Activated naive CD4-positive, alpha-beta T cell treated with anti-CD3 and anti-CD28 coated beads for 36 hours (primary cell): ENCODE measurements at regions not wholly inside any gene's neighbourhood (a gene's known extent, or its start where the extent isn't known, plus 50 kb on each side); places are given as distances from the start of the nearest gene placed in this dataset.

Experiments used
- CTCF ChIA-PET: fragments of 350-600 bp; sonication (Branson Sonifier 250); formaldehyde crosslinking; loops from one replicate; lab custom pipeline; 2021; ENCODE audit warnings: antibody characterized with exemption; lab: Charles Lee
- DNase-seq: peaks from one replicate; pipeline ENCODE4 v3.0.0-alpha.2; 2020
- H3K27ac Mint-ChIP-seq: one replicate; pipeline ENCODE4 v1.8.0; 2021; ENCODE audit warnings: mild to moderate bottlenecking, mixed read lengths
- H3K27me3 Mint-ChIP-seq: one replicate; pipeline ENCODE4 v1.8.0; 2021; ENCODE audit warnings: low read depth, mixed read lengths
- H3K36me3 Mint-ChIP-seq: one replicate; pipeline ENCODE4 v1.8.0; 2021; ENCODE audit warnings: low read depth, mixed read lengths
- H3K4me1 Mint-ChIP-seq: one replicate; pipeline ENCODE4 v1.8.0; 2021; ENCODE audit warnings: low read depth, mixed read lengths
- H3K4me3 Mint-ChIP-seq: one replicate; pipeline ENCODE4 v1.8.0; 2021; ENCODE audit warnings: mild to moderate bottlenecking, moderate library complexity, mixed read lengths
- H3K9me3 Mint-ChIP-seq: one replicate; pipeline ENCODE4 v1.8.0; 2021; ENCODE audit warnings: mixed read lengths
- intact Hi-C: fragments of 100-400 bp; cut with micrococcal nuclease; formaldehyde crosslinking; loops from one replicate; pipeline ENCODE4 v1.15.1; 2023

- CTCF ChIA-PET = no interaction called here
- intact Hi-C loops = no loop called here
- H3K9me3 Mint-ChIP-seq = no peaks in the 10 kb centered on the region
- H3K27ac Mint-ChIP-seq = no peak overlapping the region
- no peaks in the 10 kb centered on the region for H3K4me1 Mint-ChIP-seq
- no peaks in the 10 kb centered on the region for H3K36me3 Mint-ChIP-seq
- peaks cover 15% of the 10 kb centered on the region for H3K27me3 Mint-ChIP-seq
- no peak overlapping the region for H3K4me3 Mint-ChIP-seq
- DNase-seq = no peak
Measured at GRCh38 chr12:112591488-112591887, 172.7 kb downstream of the PTPN11 start.

- Mint-ChIP-seq H3K4me1 (no peaks in the 10 kb centered on the region), H3K27ac (no peak overlapping the region), H3K36me3 (no peaks in the 10 kb centered on the region), H3K9me3 (peaks cover under 1% of the 10 kb centered on the region), H3K4me3 (no peak overlapping the region), H3K27me3 (peaks cover 19% of the 10 kb centered on the region)
- intact Hi-C loops = no loop called here
- CTCF ChIA-PET = no interaction called here
- DNase-seq = no peak
Measured at GRCh38 chr12:112595410-112595809, 176.7 kb downstream of the PTPN11 start.

DNA sequence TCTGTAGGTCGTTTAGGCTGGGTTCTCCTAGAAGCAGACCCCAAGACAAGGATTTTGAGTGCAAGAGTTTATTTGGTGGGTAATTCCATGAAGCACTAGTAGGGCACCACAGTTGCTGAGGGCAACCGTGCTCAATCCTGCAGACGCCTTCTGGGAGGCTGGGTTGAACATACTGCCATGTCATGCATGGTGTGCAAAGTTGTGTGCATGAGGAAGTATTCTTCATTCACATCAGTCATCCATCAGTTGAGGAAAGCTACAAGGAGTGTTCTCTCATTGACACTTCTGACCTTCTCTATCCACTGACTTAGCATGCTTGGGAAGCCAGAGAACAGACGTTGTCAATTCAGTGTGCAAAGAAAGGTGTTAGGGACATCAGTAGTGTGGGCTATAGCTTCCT is 179.2 kb downstream of the PTPN11 start:
- no peaks in the 10 kb centered on the region for H3K36me3 Mint-ChIP-seq
- CTCF ChIA-PET = no interaction called here

DNA sequence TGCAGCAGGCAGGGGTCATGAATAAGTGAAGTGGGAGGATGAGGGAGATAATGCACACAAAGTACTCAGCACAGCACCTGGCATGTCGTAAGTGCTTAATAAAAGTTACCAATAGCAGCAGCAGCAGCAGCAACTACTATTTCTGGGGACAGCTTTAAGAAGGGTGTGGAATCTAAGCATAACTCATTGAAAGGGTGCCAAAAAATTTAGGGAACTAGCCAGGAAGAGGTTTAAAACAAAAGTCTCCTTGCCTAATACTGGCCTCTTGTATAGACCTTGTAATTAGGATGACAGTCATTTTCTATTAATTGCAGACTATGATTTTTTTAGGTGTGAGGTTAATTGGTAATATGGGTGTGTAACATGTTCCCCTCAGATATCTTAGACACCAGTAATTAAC is 179.9 kb downstream of the PTPN11 start:
- H3K27ac Mint-ChIP-seq = no peak overlapping the region
- H3K4me1 Mint-ChIP-seq = no peaks in the 10 kb centered on the region
- CTCF ChIA-PET = no interaction called here
- intact Hi-C loops = no loop called here
- H3K27me3 Mint-ChIP-seq = peaks cover 26% of the 10 kb centered on the region
- peaks cover 5% of the 10 kb centered on the region for H3K9me3 Mint-ChIP-seq
- no peak overlapping the region for H3K4me3 Mint-ChIP-seq
- H3K36me3 Mint-ChIP-seq = no peaks in the 10 kb centered on the region
- no peak for DNase-seq

More for the DNA sequence above, 179.2 kb downstream of the PTPN11 start:
- peaks cover 5% of the 10 kb centered on the region for H3K9me3 Mint-ChIP-seq
- H3K27me3 Mint-ChIP-seq = peaks cover 25% of the 10 kb centered on the region
- DNase-seq = no peak
- intact Hi-C loops = no loop called here
- H3K4me1 Mint-ChIP-seq = no peaks in the 10 kb centered on the region
- no peak overlapping the region for H3K4me3 Mint-ChIP-seq
- H3K27ac Mint-ChIP-seq = no peak overlapping the region

- H3K4me1 Mint-ChIP-seq = no peaks in the 10 kb centered on the region
- peaks cover 28% of the 10 kb centered on the region for H3K27me3 Mint-ChIP-seq
- CTCF ChIA-PET = no interaction called here
- intact Hi-C loops = no loop called here
- no peak overlapping the region for H3K4me3 Mint-ChIP-seq
- H3K36me3 Mint-ChIP-seq = no peaks in the 10 kb centered on the region
- no peak overlapping the region for H3K27ac Mint-ChIP-seq
- peaks cover 5% of the 10 kb centered on the region for H3K9me3 Mint-ChIP-seq
- no peak for DNase-seq
Measured at GRCh38 chr12:112599871-112600270, 181.1 kb downstream of the PTPN11 start.

DNA sequence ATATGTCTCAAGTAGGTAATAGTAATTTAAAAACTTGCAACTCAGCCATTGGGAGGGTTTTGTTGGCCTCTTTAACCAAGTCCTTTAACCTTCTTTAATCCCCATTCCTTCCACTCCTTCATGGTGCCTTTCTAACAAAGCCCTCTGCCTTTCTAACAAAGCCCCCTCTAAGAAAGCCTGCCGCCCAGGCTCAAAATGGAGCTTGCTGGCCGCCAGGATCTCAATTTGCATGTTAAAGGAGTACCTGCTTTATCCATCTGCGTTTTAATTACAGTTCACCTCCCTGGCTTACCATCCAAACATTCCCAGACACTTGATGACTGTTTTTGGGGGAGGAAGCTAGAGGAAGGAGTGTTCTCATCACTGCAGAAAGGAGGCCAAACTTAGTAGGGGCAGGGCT is 183.4 kb downstream of the PTPN11 start:
- Mint-ChIP-seq H3K36me3 (no peaks in the 10 kb centered on the region), H3K9me3 (peaks cover 5% of the 10 kb centered on the region), H3K27ac (no peak overlapping the region), H3K4me3 (no peak overlapping the region), H3K4me1 (no peaks in the 10 kb centered on the region), H3K27me3 (peaks cover 23% of the 10 kb centered on the region)
- CTCF ChIA-PET = no interaction called here
- DNase-seq = no peak
- intact Hi-C loops = no loop called here

DNA sequence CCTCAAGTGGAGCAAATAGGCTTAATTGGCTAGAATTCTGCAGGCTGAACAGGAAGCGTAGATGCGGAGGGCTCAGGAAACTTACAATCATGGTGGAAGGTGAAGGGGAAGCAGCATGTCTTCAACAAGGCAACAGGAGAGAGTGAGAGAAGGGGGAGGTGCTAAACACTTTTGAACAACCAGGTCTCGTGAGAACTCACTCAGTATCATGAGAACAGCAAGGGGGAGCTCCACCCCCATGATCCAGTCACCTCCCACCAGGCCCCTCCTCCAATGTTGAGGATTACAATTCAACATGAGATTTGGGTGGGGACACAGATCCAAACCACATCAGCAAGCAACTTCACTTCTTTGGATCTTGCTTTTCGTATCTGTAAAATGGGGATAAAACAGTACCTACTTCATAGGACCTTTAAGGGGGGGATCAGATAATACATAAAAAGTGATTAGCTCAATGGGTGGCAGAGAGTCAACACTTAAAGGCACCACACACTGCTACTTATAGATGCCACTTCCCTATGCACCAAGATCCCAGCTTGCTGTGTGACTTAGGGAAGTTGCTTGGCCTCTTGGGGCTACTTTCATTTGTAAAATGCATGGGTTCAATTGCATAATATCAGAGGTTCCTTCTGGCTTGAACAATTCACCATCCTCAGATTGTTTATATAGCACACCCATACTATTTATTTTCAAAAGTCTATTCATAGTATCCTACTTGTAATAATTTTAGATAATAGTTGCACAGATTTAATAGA is 184.8 kb upstream of the RPH3A start:
- CTCF ChIA-PET = no interaction called here
- intact Hi-C loops = no loop called here
- Mint-ChIP-seq H3K27ac (no peak overlapping the region), H3K36me3 (no peaks in the 10 kb centered on the region), H3K4me3 (no peak overlapping the region), H3K9me3 (no peaks in the 10 kb centered on the region), H3K27me3 (peaks cover 10% of the 10 kb centered on the region), H3K4me1 (no peaks in the 10 kb centered on the region)
- no peak for DNase-seq

DNA sequence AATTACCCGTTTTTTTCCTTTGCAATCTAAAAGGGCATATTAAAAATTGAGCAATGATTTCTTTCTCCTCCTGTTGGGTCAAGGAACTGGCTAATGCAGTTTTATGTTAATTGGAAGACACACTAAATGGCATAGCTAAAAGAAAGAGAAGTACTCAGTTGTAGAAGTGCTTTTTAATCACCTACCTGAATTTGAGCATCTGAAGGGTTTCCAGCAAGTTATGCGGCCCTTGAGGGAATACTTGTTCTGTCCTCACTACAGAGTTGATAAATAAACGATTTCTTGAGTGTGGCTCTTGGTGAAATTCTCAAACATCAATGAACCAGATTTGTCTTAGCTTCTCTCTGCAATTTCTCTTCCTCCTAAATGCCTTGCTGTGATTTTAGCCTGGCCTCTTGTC is 184.1 kb upstream of the RPH3A start:
- CTCF ChIA-PET = no interaction called here
- intact Hi-C loops = no loop called here
- H3K4me1 Mint-ChIP-seq = no peaks in the 10 kb centered on the region
- peaks cover 10% of the 10 kb centered on the region for H3K27me3 Mint-ChIP-seq
- no peak for DNase-seq
- H3K4me3 Mint-ChIP-seq = no peak overlapping the region
- H3K27ac Mint-ChIP-seq = no peak overlapping the region
- no peaks in the 10 kb centered on the region for H3K36me3 Mint-ChIP-seq
- H3K9me3 Mint-ChIP-seq = no peaks in the 10 kb centered on the region

DNA sequence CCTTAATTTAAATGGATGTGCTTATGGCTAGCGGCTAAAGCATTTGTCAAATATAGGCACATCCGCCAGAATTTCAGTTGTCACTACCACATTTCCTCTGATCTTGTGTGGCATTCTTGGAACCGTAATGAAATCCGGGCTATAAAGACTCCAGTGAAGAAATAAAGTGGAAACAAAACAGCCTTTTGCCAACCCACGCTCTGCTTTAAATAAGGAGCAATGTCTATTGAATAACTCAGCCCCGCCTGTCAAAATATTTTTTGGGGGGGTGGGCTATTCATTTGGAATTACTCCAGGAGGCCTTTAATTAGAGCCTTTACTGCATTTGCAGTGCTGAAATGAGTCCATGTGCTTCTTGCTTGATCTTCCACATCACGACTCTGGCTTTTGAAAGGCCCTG is 179.6 kb upstream of the RPH3A start:
- Mint-ChIP-seq H3K27ac (no peak overlapping the region), H3K36me3 (no peaks in the 10 kb centered on the region)
- no peak for DNase-seq

DNA sequence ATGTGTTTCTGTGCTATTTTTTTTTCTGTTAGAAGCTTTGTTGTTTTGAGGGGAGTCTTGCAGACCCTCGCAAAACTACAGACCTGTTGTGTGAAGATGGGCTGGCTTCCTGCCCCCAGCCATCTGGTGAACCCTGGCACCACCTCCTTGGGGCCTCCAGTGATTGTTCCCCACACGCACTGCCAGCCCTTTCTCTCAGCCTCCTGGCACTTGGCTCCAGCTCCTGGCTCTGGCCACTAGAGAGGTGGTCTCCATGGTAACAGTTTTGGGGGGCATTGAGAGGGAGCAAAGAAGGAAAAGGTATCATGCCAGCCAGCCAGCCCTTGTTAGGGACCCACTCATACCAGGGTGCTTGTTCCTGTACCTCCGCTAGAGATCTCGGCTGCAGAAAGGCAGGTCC is 176.4 kb upstream of the RPH3A start:
- Mint-ChIP-seq H3K27ac (no peak overlapping the region), H3K36me3 (no peaks in the 10 kb centered on the region), H3K4me3 (no peak overlapping the region), H3K27me3 (peaks cover 17% of the 10 kb centered on the region), H3K9me3 (no peaks in the 10 kb centered on the region), H3K4me1 (no peaks in the 10 kb centered on the region)
- CTCF ChIA-PET = no interaction called here
- intact Hi-C loops = no loop called here
- no peak for DNase-seq

More for the DNA sequence above, 179.6 kb upstream of the RPH3A start:
- no peak overlapping the region for H3K4me3 Mint-ChIP-seq
- CTCF ChIA-PET = no interaction called here
- intact Hi-C loops = no loop called here
- H3K9me3 Mint-ChIP-seq = no peaks in the 10 kb centered on the region
- no peaks in the 10 kb centered on the region for H3K4me1 Mint-ChIP-seq
- H3K27me3 Mint-ChIP-seq = peaks cover 11% of the 10 kb centered on the region

- H3K27me3 Mint-ChIP-seq = peaks cover 14% of the 10 kb centered on the region
- DNase-seq = no peak
- CTCF ChIA-PET = no interaction called here
- H3K9me3 Mint-ChIP-seq = no peaks in the 10 kb centered on the region
- H3K27ac Mint-ChIP-seq = no peak overlapping the region
- no peak overlapping the region for H3K4me3 Mint-ChIP-seq
- intact Hi-C loops = no loop called here
- no peaks in the 10 kb centered on the region for H3K36me3 Mint-ChIP-seq
- H3K4me1 Mint-ChIP-seq = no peaks in the 10 kb centered on the region
Measured at GRCh38 chr12:112616469-112617152, 174.9 kb upstream of the RPH3A start.

DNA sequence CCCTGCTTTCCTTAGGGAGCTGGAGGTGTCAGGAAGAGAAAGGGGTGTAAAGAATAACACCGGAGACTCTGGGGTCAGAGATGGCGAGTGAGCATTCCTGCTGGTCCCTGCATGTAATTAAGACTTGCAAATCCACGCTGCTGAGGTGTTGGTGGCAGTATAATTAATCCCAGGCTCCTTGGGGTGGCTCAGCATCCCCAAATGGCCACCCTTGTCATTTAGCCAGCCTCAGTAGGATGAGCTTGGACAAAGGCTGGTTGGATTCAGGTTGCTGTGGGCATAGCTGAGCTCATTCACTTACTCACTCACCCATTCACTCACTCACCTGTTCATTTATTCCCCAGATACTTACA is 174.4 kb upstream of the RPH3A start:
- H3K27me3 Mint-ChIP-seq = peaks cover 14% of the 10 kb centered on the region
- no peaks in the 10 kb centered on the region for H3K9me3 Mint-ChIP-seq
- CTCF ChIA-PET = no interaction called here
- H3K36me3 Mint-ChIP-seq = no peaks in the 10 kb centered on the region
- H3K4me1 Mint-ChIP-seq = no peaks in the 10 kb centered on the region
- no peak overlapping the region for H3K27ac Mint-ChIP-seq
- DNase-seq = no peak
- intact Hi-C loops = no loop called here
- no peak overlapping the region for H3K4me3 Mint-ChIP-seq

GRCh38 chr12:112627851-112628250 is 163.7 kb upstream of the RPH3A start:
- Mint-ChIP-seq H3K27me3 (peaks cover 8% of the 10 kb centered on the region), H3K27ac (no peak overlapping the region), H3K9me3 (no peaks in the 10 kb centered on the region), H3K4me1 (no peaks in the 10 kb centered on the region), H3K4me3 (no peak overlapping the region), H3K36me3 (no peaks in the 10 kb centered on the region)
- CTCF ChIA-PET = no interaction called here
- no peak for DNase-seq
- intact Hi-C loops = no loop called here
